ENCODE measurements at regions not wholly inside any gene's neighbourhood (a gene's known extent, or its start where the extent isn't known, plus 50 kb on each side); places are given as distances from the start of the nearest gene placed in this dataset.

- H3K27ac Mint-ChIP-seq: no peak overlapping the region
- H3K36me3 Mint-ChIP-seq (ENCODE audit: low read depth): no peaks in the 10 kb centered on the region
- H3K9me3 Mint-ChIP-seq: peaks cover 31% of the 10 kb centered on the region
- no peaks in the 10 kb centered on the region for H3K27me3 Mint-ChIP-seq
- H3K4me3 Mint-ChIP-seq: no peak overlapping the region
- no peaks in the 10 kb centered on the region for H3K4me1 Mint-ChIP-seq (ENCODE audit: low read depth)
- DNase-seq: no peak
Observed at GRCh38 chr10:107502229-107502985, 337.9 kb upstream of the SORCS1 start.

- H3K4me3 Mint-ChIP-seq: no peak overlapping the region
- H3K4me1 Mint-ChIP-seq (ENCODE audit: low read depth): no peaks in the 10 kb centered on the region
- no peaks in the 10 kb centered on the region for H3K36me3 Mint-ChIP-seq (ENCODE audit: low read depth)
- no peak for DNase-seq
- H3K27ac Mint-ChIP-seq: no peak overlapping the region
- peaks cover 20% of the 10 kb centered on the region for H3K9me3 Mint-ChIP-seq
- no peaks in the 10 kb centered on the region for H3K27me3 Mint-ChIP-seq
Observed at GRCh38 chr10:107498983-107499382, 334.5 kb upstream of the SORCS1 start.

- Mint-ChIP-seq H3K27me3 (no peaks in the 10 kb centered on the region), H3K4me3 (no peak overlapping the region), H3K36me3 (ENCODE audit: low read depth) (no peaks in the 10 kb centered on the region), H3K9me3 (peaks cover 18% of the 10 kb centered on the region), H3K27ac (no peak overlapping the region), H3K4me1 (ENCODE audit: low read depth) (no peaks in the 10 kb centered on the region)
- no peak for DNase-seq
Observed at GRCh38 chr10:107497024-107497423, 332.5 kb upstream of the SORCS1 start.

- Mint-ChIP-seq H3K27me3 (no peaks in the 10 kb centered on the region), H3K9me3 (peaks cover 17% of the 10 kb centered on the region), H3K27ac (no peak overlapping the region), H3K4me1 (ENCODE audit: low read depth) (no peaks in the 10 kb centered on the region), H3K4me3 (no peak overlapping the region), H3K36me3 (ENCODE audit: low read depth) (no peaks in the 10 kb centered on the region)
- DNase-seq: no peak
Observed at GRCh38 chr10:107496594-107496993, 332.1 kb upstream of the SORCS1 start.

GRCh38 chr10:107492389-107492788, 327.9 kb upstream of the SORCS1 start:
- DNase-seq: no peak
- Mint-ChIP-seq H3K27me3 (no peaks in the 10 kb centered on the region), H3K4me3 (no peak overlapping the region), H3K36me3 (ENCODE audit: low read depth) (no peaks in the 10 kb centered on the region), H3K4me1 (ENCODE audit: low read depth) (no peaks in the 10 kb centered on the region), H3K27ac (no peak overlapping the region), H3K9me3 (peaks cover 13% of the 10 kb centered on the region)

- Mint-ChIP-seq H3K27ac (no peak overlapping the region), H3K36me3 (ENCODE audit: low read depth) (no peaks in the 10 kb centered on the region), H3K27me3 (no peaks in the 10 kb centered on the region)
Observed at GRCh38 chr10:107490389-107490788, 325.9 kb upstream of the SORCS1 start.

GRCh38 chr10:107487284-107487683, 322.8 kb upstream of the SORCS1 start:
- DNase-seq: no peak
- no peaks in the 10 kb centered on the region for H3K4me1 Mint-ChIP-seq (ENCODE audit: low read depth)
- H3K27ac Mint-ChIP-seq: no peak overlapping the region

More at GRCh38 chr10:107490389-107490788, 325.9 kb upstream of the SORCS1 start:
- H3K4me3 Mint-ChIP-seq: no peak overlapping the region
- no peaks in the 10 kb centered on the region for H3K4me1 Mint-ChIP-seq (ENCODE audit: low read depth)
- peaks cover 13% of the 10 kb centered on the region for H3K9me3 Mint-ChIP-seq
- no peak for DNase-seq

GRCh38 chr10:107485019-107485418, 320.5 kb upstream of the SORCS1 start:
- Mint-ChIP-seq H3K27me3 (no peaks in the 10 kb centered on the region), H3K4me3 (no peak overlapping the region), H3K36me3 (ENCODE audit: low read depth) (no peaks in the 10 kb centered on the region), H3K9me3 (peaks cover 18% of the 10 kb centered on the region), H3K27ac (no peak overlapping the region), H3K4me1 (ENCODE audit: low read depth) (no peaks in the 10 kb centered on the region)
- DNase-seq: no peak

More at GRCh38 chr10:107487284-107487683, 322.8 kb upstream of the SORCS1 start:
- Mint-ChIP-seq H3K27me3 (no peaks in the 10 kb centered on the region), H3K9me3 (peaks cover 10% of the 10 kb centered on the region), H3K4me3 (no peak overlapping the region), H3K36me3 (ENCODE audit: low read depth) (no peaks in the 10 kb centered on the region)

GRCh38 chr10:107481881-107482280, 317.4 kb upstream of the SORCS1 start:
- peaks cover 15% of the 10 kb centered on the region for H3K9me3 Mint-ChIP-seq
- no peak overlapping the region for H3K27ac Mint-ChIP-seq
- DNase-seq: no peak
- H3K36me3 Mint-ChIP-seq (ENCODE audit: low read depth): no peaks in the 10 kb centered on the region
- no peaks in the 10 kb centered on the region for H3K27me3 Mint-ChIP-seq
- no peak overlapping the region for H3K4me3 Mint-ChIP-seq
- no peaks in the 10 kb centered on the region for H3K4me1 Mint-ChIP-seq (ENCODE audit: low read depth)

- Mint-ChIP-seq H3K4me1 (ENCODE audit: low read depth) (no peaks in the 10 kb centered on the region), H3K36me3 (ENCODE audit: low read depth) (no peaks in the 10 kb centered on the region), H3K27ac (no peak overlapping the region), H3K27me3 (no peaks in the 10 kb centered on the region), H3K4me3 (no peak overlapping the region), H3K9me3 (peaks cover 18% of the 10 kb centered on the region)
- no peak for DNase-seq
Observed at GRCh38 chr10:107481224-107481623, 316.7 kb upstream of the SORCS1 start.

GRCh38 chr10:107480781-107481180, 316.3 kb upstream of the SORCS1 start:
- peaks cover 21% of the 10 kb centered on the region for H3K9me3 Mint-ChIP-seq
- no peak overlapping the region for H3K4me3 Mint-ChIP-seq
- no peak overlapping the region for H3K27ac Mint-ChIP-seq
- no peak for DNase-seq
- H3K36me3 Mint-ChIP-seq (ENCODE audit: low read depth): no peaks in the 10 kb centered on the region
- H3K4me1 Mint-ChIP-seq (ENCODE audit: low read depth): no peaks in the 10 kb centered on the region
- no peaks in the 10 kb centered on the region for H3K27me3 Mint-ChIP-seq

- H3K4me3 Mint-ChIP-seq: no peak overlapping the region
- H3K36me3 Mint-ChIP-seq (ENCODE audit: low read depth): no peaks in the 10 kb centered on the region
- no peak for DNase-seq
Observed at GRCh38 chr10:107477266-107477665, 312.8 kb upstream of the SORCS1 start.

GRCh38 chr10:107476408-107476807, 311.9 kb upstream of the SORCS1 start:
- Mint-ChIP-seq H3K4me3 (no peak overlapping the region), H3K27ac (no peak overlapping the region), H3K9me3 (peaks cover 11% of the 10 kb centered on the region), H3K36me3 (ENCODE audit: low read depth) (no peaks in the 10 kb centered on the region), H3K27me3 (no peaks in the 10 kb centered on the region), H3K4me1 (ENCODE audit: low read depth) (no peaks in the 10 kb centered on the region)
- no peak for DNase-seq

More at GRCh38 chr10:107477266-107477665, 312.8 kb upstream of the SORCS1 start:
- Mint-ChIP-seq H3K27ac (no peak overlapping the region), H3K9me3 (peaks cover 18% of the 10 kb centered on the region), H3K27me3 (no peaks in the 10 kb centered on the region), H3K4me1 (ENCODE audit: low read depth) (no peaks in the 10 kb centered on the region)

GRCh38 chr10:107474650-107475049, 310.1 kb upstream of the SORCS1 start:
- DNase-seq: no peak
- Mint-ChIP-seq H3K27ac (no peak overlapping the region), H3K36me3 (ENCODE audit: low read depth) (no peaks in the 10 kb centered on the region), H3K4me3 (no peak overlapping the region), H3K27me3 (no peaks in the 10 kb centered on the region), H3K9me3 (peaks cover 9% of the 10 kb centered on the region), H3K4me1 (ENCODE audit: low read depth) (no peaks in the 10 kb centered on the region)

- H3K9me3 Mint-ChIP-seq: peaks cover 9% of the 10 kb centered on the region
- no peak for DNase-seq
- no peaks in the 10 kb centered on the region for H3K27me3 Mint-ChIP-seq
- H3K4me1 Mint-ChIP-seq (ENCODE audit: low read depth): no peaks in the 10 kb centered on the region
- no peaks in the 10 kb centered on the region for H3K36me3 Mint-ChIP-seq (ENCODE audit: low read depth)
- H3K4me3 Mint-ChIP-seq: no peak overlapping the region
- no peak overlapping the region for H3K27ac Mint-ChIP-seq
Observed at GRCh38 chr10:107473225-107473624, 308.7 kb upstream of the SORCS1 start.
